ENCODE measurements at regions not wholly inside any gene's neighbourhood (a gene's known extent, or its start where the extent isn't known, plus 50 kb on each side); places are given as distances from the start of the nearest gene placed in this dataset.

GRCh38 chr13:47241446-47241845, 344.6 kb upstream of the HTR2A start:
- no peak for DNase-seq (ENCODE audit: low spot score)

GRCh38 chr13:47239025-47239424, 342.2 kb upstream of the HTR2A start:
- no peak for DNase-seq (ENCODE audit: low spot score)

GRCh38 chr13:47237571-47237970, 340.7 kb upstream of the HTR2A start:
- DNase-seq (ENCODE audit: low spot score) = no peak

- DNase-seq (ENCODE audit: low spot score) = no peak
These were observed 336.9 kb upstream of the HTR2A start for GRCh38 chr13:47233734-47234133.

GRCh38 chr13:47232516-47232915, 335.7 kb upstream of the HTR2A start:
- DNase-seq (ENCODE audit: low spot score) = no peak

GRCh38 chr13:47230155-47230554, 333.3 kb upstream of the HTR2A start:
- no peak for DNase-seq (ENCODE audit: low spot score)

GRCh38 chr13:47226516-47226915, 329.7 kb upstream of the HTR2A start:
- no peak for DNase-seq (ENCODE audit: low spot score)

- no peak for DNase-seq (ENCODE audit: low spot score)
These were observed 323.7 kb upstream of the HTR2A start for GRCh38 chr13:47220453-47221140.

GRCh38 chr13:47218611-47219010, 321.8 kb upstream of the HTR2A start:
- no peak for DNase-seq (ENCODE audit: low spot score)

GRCh38 chr13:47216176-47216822, 319.4 kb upstream of the HTR2A start:
- DNase-seq (ENCODE audit: low spot score) = peak; percentile 62

- DNase-seq (ENCODE audit: low spot score) = peak; percentile 89
These were observed 318.9 kb upstream of the HTR2A start for GRCh38 chr13:47215736-47216135.

GRCh38 chr13:47213047-47213446, 316.2 kb upstream of the HTR2A start:
- no peak for DNase-seq (ENCODE audit: low spot score)

GRCh38 chr13:47211106-47211505, 314.3 kb upstream of the HTR2A start:
- DNase-seq (ENCODE audit: low spot score) = no peak

- no peak for DNase-seq (ENCODE audit: low spot score)
These were observed 309.3 kb upstream of the HTR2A start for GRCh38 chr13:47206111-47206510.

GRCh38 chr13:47190696-47191305, 293.9 kb upstream of the HTR2A start:
- DNase-seq (ENCODE audit: low spot score) = no peak

- no peak for DNase-seq (ENCODE audit: low spot score)
These were observed 291.9 kb upstream of the HTR2A start for GRCh38 chr13:47188802-47189201.

GRCh38 chr13:47186471-47186870, 289.6 kb upstream of the HTR2A start:
- no peak for DNase-seq (ENCODE audit: low spot score)

GRCh38 chr13:47184321-47184720, 287.5 kb upstream of the HTR2A start:
- DNase-seq (ENCODE audit: low spot score) = no peak

GRCh38 chr13:47179321-47179720, 282.5 kb upstream of the HTR2A start:
- DNase-seq (ENCODE audit: low spot score) = no peak

GRCh38 chr13:47178090-47178950, 281.5 kb upstream of the HTR2A start:
- DNase-seq (ENCODE audit: low spot score) = no peak

GRCh38 chr13:47175172-47175866, 278.5 kb upstream of the HTR2A start:
- peak; percentile 42 for DNase-seq (ENCODE audit: low spot score)

- DNase-seq (ENCODE audit: low spot score) = no peak
These were observed 274.1 kb upstream of the HTR2A start for GRCh38 chr13:47170971-47171370.
